Tibial nerve (tissue), 4 donors: ENCODE measurements at regions not wholly inside any gene's neighbourhood (a gene's known extent, or its start where the extent isn't known, plus 50 kb on each side); places are given as distances from the start of the nearest gene placed in this dataset.

Experiments
- DNase-seq, 2 donors: peaks; one replicate each; pipeline ENCODE4 v3.0.0-alpha.2; 2019; ENCODE audit warnings: low spot score in 2 of 2
- H3K27ac ChIP-seq, 4 donors: fragments of 200-600 bp; sonication (generic) in 3 of 4; one replicate each; pipeline ENCODE4 v1.5.1; 2017 to 2019; ENCODE audit warnings: mild to moderate bottlenecking in 1 of 4
- H3K27me3 ChIP-seq, 2 donors: fragments of 200-600 bp; sonication (generic) in 1 of 2; one replicate each; pipeline versions ENCODE4 v1.5.1 to v1.6.0; 2017 to 2019
- H3K36me3 ChIP-seq, 3 donors: fragments of 200-600 bp; sonication (generic); one replicate each; pipeline ENCODE4 v1.5.1; 2018 to 2019
- H3K4me1 ChIP-seq, 4 donors: fragments of 200-600 bp; sonication (generic) in 3 of 4; one replicate each; pipeline ENCODE4 v1.5.1; 2017 to 2019
- H3K4me3 ChIP-seq, 4 donors: fragments of 200-600 bp; sonication (generic) in 3 of 4; one replicate each; pipeline ENCODE4 v1.5.1; 2017 to 2019; ENCODE audit warnings: mild to moderate bottlenecking in 1 of 4, moderate library complexity in 1 of 4
- H3K9me3 ChIP-seq, 4 donors: fragments of 200-600 bp; sonication (generic) in 3 of 4; one replicate each; pipeline ENCODE4 v1.5.1; 2017 to 2019
- EP300 ChIP-seq, 2 donors: sonication (generic); formaldehyde crosslinking; IDR thresholded peaks; one replicate each; pipeline ENCODE4 v1.6.1; 2017; ENCODE audit warnings: antibody characterized with exemption in 2 of 2, mild to moderate bottlenecking in 1 of 2
- POLR2A ChIP-seq, 2 donors: fragments of 450-650 bp; IDR thresholded peaks; one replicate each; pipeline ENCODE4 v1.6.1; 2017; ENCODE audit warnings: antibody characterized with exemption in 2 of 2, mild to moderate bottlenecking in 2 of 2, moderate library complexity in 2 of 2
- WGBS, 2 donors: methylation state at CpG; one replicate each; pipeline ENCODE4 v1.1.5; 2018; 5-methylcytosine and 5-hydroxymethylcytosine counted together
- TF ChIP-seq, protein P1 (sequence below), 5 experiments: fragments of 200-600 bp in 3 of 5; fragments of 450-650 bp in 2 of 5; sonication (generic) in 3 of 5; IDR thresholded peaks; one replicate each; pipeline ENCODE4 v1.5.1; 2016 to 2019; ENCODE audit warnings: antibody characterized with exemption in 5 of 5, mild to moderate bottlenecking in 3 of 5, moderate library complexity in 2 of 5

DNA sequence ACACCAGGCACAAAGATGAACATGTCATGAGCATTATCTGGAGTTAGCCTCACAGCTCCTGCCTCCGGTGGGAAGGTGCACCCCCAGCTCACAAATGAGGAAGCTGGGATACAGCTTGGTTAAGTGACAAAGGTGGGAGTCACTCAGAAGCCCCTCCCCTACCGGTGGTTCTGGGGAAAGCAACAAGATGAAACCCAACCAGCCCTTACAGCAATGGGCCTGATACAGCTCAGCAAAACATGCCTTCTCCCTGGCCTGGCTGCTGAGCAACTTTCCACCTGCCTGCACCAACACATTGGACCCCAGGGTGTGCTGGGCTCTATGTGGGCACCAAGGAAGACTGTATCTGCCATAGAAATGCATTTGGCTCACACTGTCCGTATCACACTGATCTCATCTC is 113.2 kb downstream of the GYPC start:
- H3K36me3 ChIP-seq = no peaks in the 10 kb centered on the region
- H3K4me1 ChIP-seq = no peaks in the 10 kb centered on the region
- no peak overlapping the region for H3K4me3 ChIP-seq
- 78 to 87% methylated on average over 3 of the region's 3 CpGs for WGBS, 2 donors
- no peak for TF ChIP-seq EP300 (IDR thresholded peaks at IDR 0.05)
- TF ChIP-seq POLR2A (IDR thresholded peaks at IDR 0.05) = no peak
- TF ChIP-seq, protein P1, sequence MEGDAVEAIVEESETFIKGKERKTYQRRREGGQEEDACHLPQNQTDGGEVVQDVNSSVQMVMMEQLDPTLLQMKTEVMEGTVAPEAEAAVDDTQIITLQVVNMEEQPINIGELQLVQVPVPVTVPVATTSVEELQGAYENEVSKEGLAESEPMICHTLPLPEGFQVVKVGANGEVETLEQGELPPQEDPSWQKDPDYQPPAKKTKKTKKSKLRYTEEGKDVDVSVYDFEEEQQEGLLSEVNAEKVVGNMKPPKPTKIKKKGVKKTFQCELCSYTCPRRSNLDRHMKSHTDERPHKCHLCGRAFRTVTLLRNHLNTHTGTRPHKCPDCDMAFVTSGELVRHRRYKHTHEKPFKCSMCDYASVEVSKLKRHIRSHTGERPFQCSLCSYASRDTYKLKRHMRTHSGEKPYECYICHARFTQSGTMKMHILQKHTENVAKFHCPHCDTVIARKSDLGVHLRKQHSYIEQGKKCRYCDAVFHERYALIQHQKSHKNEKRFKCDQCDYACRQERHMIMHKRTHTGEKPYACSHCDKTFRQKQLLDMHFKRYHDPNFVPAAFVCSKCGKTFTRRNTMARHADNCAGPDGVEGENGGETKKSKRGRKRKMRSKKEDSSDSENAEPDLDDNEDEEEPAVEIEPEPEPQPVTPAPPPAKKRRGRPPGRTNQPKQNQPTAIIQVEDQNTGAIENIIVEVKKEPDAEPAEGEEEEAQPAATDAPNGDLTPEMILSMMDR (IDR thresholded peaks at IDR 0.05) = no peak
- no peaks in the 10 kb centered on the region for H3K27me3 ChIP-seq
- H3K27ac ChIP-seq = no peak overlapping the region
- DNase-seq = no peak
- no peaks in the 10 kb centered on the region for H3K9me3 ChIP-seq

DNA sequence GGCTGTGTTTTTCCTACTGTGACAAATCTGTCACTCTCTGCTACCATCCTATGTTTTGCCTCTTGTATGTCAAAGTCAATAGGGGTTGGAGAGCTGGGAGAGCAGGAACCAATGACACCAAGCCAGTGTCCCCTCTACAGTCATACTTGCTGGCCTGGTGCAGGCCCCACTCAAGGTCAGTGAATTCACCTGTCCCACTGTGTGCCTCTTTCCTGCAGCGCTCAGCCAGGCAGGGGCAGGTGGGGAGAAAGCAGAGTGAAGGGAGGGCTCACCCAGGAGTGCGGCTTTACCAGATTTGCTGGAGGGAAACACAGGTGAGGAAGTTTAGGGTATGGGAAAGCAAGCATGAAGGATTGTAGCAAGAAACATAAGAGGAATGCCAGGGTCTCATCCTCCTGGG is 114.5 kb downstream of the GYPC start:
- H3K27ac ChIP-seq = no peak overlapping the region
- no peak overlapping the region for H3K4me3 ChIP-seq
- WGBS, 2 donors = 97 to 100% methylated on average over 2 of the region's 2 CpGs
- H3K27me3 ChIP-seq = no peaks in the 10 kb centered on the region
- no peaks in the 10 kb centered on the region for H3K9me3 ChIP-seq
- no peaks in the 10 kb centered on the region for H3K36me3 ChIP-seq
- no peak for DNase-seq
- TF ChIP-seq EP300 (IDR thresholded peaks at IDR 0.05) = no peak
- TF ChIP-seq POLR2A (IDR thresholded peaks at IDR 0.05) = no peak
- TF ChIP-seq, protein P1 (IDR thresholded peaks at IDR 0.05) = no peak
- H3K4me1 ChIP-seq = no peaks in the 10 kb centered on the region

DNA sequence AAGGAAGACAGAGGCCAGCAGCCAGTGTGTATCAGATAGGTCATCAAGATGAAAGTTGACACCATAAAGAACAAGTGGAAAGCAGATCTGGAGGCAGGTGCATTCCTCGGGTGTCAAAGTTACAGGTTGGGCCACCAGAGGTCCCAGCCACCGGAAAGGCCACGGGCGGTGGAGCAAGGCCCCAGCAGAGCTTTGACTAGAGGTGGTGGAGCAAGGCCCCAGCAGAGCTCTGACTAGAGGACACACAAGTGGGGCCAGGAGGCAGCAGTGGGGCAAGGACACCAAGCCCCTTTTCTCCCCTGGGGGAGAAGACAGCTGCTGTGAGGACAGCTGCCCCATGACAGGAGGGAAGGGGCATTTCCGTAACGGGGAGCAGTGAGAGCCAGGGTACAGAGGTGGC is 115.1 kb downstream of the GYPC start:
- WGBS, 2 donors = 89 to 94% methylated on average over 6 of the region's 6 CpGs
- no peak for TF ChIP-seq POLR2A (IDR thresholded peaks at IDR 0.05)
- TF ChIP-seq, protein P1 (IDR thresholded peaks at IDR 0.05) = no peak
- TF ChIP-seq EP300 (IDR thresholded peaks at IDR 0.05) = no peak
- Histone ChIP-seq H3K27me3 (no peaks in the 10 kb centered on the region), H3K27ac (no peak overlapping the region), H3K36me3 (no peaks in the 10 kb centered on the region), H3K4me1 (peaks cover 0 to 2% (median 0%) of the 10 kb centered on the region in 4 donors), H3K4me3 (no peak overlapping the region), H3K9me3 (no peaks in the 10 kb centered on the region)
- DNase-seq = no peak

DNA sequence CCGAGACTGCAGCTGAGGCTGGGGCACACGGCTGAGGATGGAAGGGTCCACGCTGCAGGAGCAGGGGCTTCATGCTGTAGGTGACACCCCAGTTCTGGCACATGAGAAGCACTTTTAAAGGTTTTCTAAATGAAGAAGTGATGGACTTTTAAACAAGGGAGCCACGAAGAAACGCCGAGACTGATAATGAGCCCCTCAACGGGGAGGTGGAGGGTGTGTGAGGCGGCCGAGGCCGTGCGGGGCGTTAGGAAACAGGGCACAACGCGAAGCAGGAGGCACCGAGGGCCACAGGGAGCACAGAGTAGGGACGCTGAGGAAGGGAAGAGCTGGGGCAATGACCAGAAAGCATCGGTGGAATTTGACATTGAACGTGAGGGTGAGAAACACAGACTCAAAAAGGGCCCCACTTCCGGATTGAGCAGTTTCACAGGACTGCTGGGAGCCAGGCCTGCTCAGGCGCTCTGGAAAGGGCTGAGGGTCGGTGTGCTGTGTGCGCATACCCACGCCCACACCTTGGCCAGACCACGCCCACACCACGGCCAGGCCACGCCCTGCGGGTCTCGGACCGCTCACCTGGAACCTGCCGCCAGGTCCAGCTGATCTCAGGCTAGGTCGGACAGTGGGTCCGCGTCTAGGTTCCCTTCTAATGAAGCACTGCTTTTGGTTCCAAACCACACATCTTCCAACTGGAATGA is 115.7 kb downstream of the GYPC start:
- DNase-seq = no peak
- Histone ChIP-seq H3K36me3 (no peaks in the 10 kb centered on the region), H3K9me3 (no peaks in the 10 kb centered on the region), H3K4me1 (peaks cover 0 to 8% (median 0%) of the 10 kb centered on the region in 4 donors), H3K4me3 (no peak overlapping the region), H3K27me3 (no peaks in the 10 kb centered on the region), H3K27ac (no peak overlapping the region)
- TF ChIP-seq, protein P1 (IDR thresholded peaks at IDR 0.05) = no peak
- no peak for TF ChIP-seq EP300 (IDR thresholded peaks at IDR 0.05)
- 86 to 88% methylated on average over 33 of the region's 33 CpGs for WGBS, 2 donors

DNA sequence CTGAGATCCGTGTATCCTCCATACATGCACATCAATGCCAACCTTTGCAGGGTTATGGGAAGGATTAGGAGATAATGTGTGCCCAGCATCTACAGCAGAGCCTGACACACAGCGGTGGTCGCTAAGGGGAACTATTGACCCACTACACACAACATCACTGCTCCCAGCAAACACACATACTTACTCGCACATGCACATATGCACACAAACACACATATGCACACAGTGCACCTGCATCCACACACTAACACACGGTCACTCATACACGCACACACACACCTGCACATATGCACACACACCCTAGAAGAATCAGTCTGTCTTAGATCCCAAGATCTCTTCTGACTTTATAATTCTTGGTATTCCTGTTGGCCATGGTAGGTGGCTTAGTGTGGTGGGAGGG is 118.3 kb downstream of the GYPC start:
- TF ChIP-seq, protein P1 (IDR thresholded peaks at IDR 0.05) = no peak
- TF ChIP-seq POLR2A (IDR thresholded peaks at IDR 0.05) = no peak
- no peaks in the 10 kb centered on the region for H3K9me3 ChIP-seq
- H3K4me3 ChIP-seq = no peak overlapping the region
- peaks cover 0 to 14% (median 0%) of the 10 kb centered on the region in 4 donors for H3K4me1 ChIP-seq
- H3K27me3 ChIP-seq = no peaks in the 10 kb centered on the region
- DNase-seq = no peak
- no peaks in the 10 kb centered on the region for H3K36me3 ChIP-seq
- no peak overlapping the region for H3K27ac ChIP-seq
- WGBS, 2 donors = 88 to 89% methylated on average over 6 of the region's 6 CpGs
